GM12891 (cell line): ENCODE measurements at regions not wholly inside any gene's neighbourhood (a gene's known extent, or its start where the extent isn't known, plus 50 kb on each side); places are given as distances from the start of the nearest gene placed in this dataset.
"Not testable (repeated sequence)": the region's sequence is repeated elsewhere in the genome, so short reads cannot be mapped to it uniquely, and the experiment has no call there.

Experiments
- DNase-seq: peaks from one replicate; pipeline ENCODE4 v3.0.0; 2011; ENCODE audit warnings: low spot score; ENCODE audit not compliant: insufficient read length
- FAIRE-seq: peaks from 2 replicates; lab custom pipeline; 2011; peaks lifted over from hg19 to GRCh38; lab: Jason Lieb, UNC
- PAX5 ChIP-seq: IDR thresholded peaks from 2 replicates; pipeline ENCODE4 v1.6.1; 2011; ENCODE audit warnings: low read length, moderate library complexity, mild to moderate bottlenecking; ENCODE audit not compliant: insufficient read depth, severe bottlenecking
- POLR2A ChIP-seq: IDR thresholded peaks from 2 replicates; pipeline ENCODE4 v1.6.1; 2011; ENCODE audit warnings: low read depth, low read length, control low read depth
- POLR2AphosphoS5 ChIP-seq: IDR thresholded peaks from 2 replicates; pipeline ENCODE4 v1.6.1; 2011; ENCODE audit warnings: low read depth, low read length, control low read depth
- POU2F2 ChIP-seq: IDR thresholded peaks from 2 replicates; pipeline ENCODE4 v1.6.1; 2011; ENCODE audit warnings: low read depth, mild to moderate bottlenecking, control low read depth, low read length, moderate library complexity
- SPI1 ChIP-seq: IDR thresholded peaks from 2 replicates; pipeline ENCODE4 v1.6.1; 2011; ENCODE audit warnings: low read depth, low read length, control low read depth
- TAF1 ChIP-seq: IDR thresholded peaks from 2 replicates; pipeline ENCODE4 v1.6.1; 2011; ENCODE audit warnings: low read depth, low read length, control low read depth

DNA sequence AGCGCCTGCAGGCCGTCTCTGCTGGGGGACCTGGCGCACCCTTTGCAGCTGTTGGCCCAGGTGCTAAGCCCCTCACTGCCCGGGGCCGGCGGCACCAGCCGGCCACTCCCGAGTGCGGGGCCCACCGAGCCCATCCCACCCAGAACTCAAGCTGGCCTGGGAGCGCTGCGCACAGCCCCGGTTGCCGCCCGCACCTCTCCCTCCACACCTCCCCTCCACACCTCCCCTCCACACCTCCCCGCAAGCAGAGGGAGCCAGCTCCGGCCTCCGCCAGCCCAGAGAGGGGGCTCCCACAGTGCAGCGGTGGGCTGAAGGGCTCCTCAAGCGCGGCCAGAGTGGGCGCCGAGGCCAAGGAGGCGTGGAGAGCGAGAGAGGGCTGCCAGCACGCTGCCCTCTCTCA lies 177.8 kb upstream of the KAZN start:
- TF ChIP-seq POLR2A (no peak), PAX5 (no peak), POU2F2 (no peak), SPI1 (no peak), POLR2AphosphoS5 (no peak), TAF1 (no peak)
- FAIRE-seq (no peak), DNase-seq (no peak)

DNA sequence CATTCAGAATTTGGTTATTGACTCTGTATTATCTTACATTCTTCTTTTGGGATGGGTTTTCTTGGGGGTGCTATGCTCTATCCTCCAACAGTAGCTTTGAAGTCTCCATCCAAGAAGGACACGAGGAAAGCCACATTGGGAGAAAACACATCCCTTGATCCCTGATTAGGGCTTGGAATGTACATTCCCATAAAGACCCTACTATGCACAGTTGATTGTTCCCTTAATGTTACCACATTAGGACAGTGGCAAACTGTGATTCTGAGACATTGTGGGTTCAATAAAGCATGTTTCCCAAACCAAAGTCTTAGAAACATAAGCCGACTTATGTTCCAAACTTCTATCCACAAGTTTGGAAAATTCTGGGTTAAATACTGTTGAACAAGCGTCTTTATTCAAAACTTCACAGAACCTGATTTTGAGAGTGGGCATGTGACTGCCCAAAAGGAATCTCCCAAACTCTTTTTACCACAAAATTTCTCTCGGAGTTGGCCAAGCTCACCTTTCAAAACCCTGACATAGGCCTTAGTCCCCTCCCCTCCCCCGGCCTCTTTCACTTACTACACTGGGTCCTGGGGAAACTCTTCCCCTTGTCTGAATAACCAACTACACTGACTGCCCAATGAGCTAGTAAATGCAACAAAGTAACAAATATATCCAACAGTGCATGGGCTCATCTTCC lies 177.0 kb upstream of the KAZN start:
- FAIRE-seq (no peak), DNase-seq (no peak)
- TF ChIP-seq TAF1: no peak
- no peak for TF ChIP-seq POU2F2
- no peak for TF ChIP-seq POLR2A
- TF ChIP-seq SPI1: no peak
- TF ChIP-seq POLR2AphosphoS5: no peak
- no peak for TF ChIP-seq PAX5

DNA sequence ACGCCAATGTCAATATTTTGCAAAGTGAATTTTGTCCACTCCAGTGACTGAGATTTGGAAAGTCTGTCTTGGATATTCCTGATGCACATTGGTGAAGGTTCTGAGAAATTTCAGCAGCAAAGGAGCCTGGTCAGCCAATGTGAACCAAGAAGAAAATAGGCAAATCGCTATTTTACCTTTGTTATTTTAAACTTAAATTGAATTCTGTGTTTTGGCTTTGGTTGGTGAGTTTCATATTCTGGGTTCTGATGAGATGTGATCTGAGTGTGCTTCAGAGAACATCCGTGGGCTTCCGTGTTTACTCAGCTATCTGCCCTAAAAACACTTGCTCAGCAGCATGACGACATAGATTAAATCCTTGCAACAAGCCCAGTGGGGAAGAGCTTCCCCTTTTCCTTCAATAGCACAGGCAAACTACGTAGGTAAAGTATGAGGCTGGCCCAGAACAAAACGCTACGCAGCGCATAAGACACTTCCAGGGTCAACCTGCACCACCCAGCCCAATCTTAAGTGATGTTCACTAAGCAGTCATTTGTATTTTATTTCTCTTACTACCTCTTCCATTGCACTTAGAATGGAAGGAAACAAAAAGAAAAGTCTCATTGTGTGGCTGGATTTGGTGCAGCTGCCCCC lies 176.4 kb upstream of the KAZN start:
- no peak for FAIRE-seq
- no peak for TF ChIP-seq TAF1
- TF ChIP-seq POLR2A: no peak
- no peak for TF ChIP-seq PAX5
- no peak for TF ChIP-seq POLR2AphosphoS5
- TF ChIP-seq SPI1: no peak
- no peak for TF ChIP-seq POU2F2
- DNase-seq: no peak

- FAIRE-seq (no peak), DNase-seq (no peak)
- TF ChIP-seq TAF1 (no peak), POLR2A (no peak), PAX5 (no peak), POU2F2 (no peak), SPI1 (no peak), POLR2AphosphoS5 (no peak)
Observed at GRCh38 chr1:14424325-14425002, 174.0 kb upstream of the KAZN start.

- TF ChIP-seq POLR2AphosphoS5 (no peak), SPI1 (no peak), POLR2A (no peak), POU2F2 (no peak), TAF1 (no peak), PAX5 (no peak)
- FAIRE-seq (no peak), DNase-seq (no peak)
Observed at GRCh38 chr1:14426854-14427253, 171.6 kb upstream of the KAZN start.

- no peak for FAIRE-seq
- no peak for TF ChIP-seq TAF1
- no peak for TF ChIP-seq SPI1
- no peak for TF ChIP-seq POU2F2
- DNase-seq: no peak
Observed at GRCh38 chr1:14429577-14429976, 168.9 kb upstream of the KAZN start.

- not testable (repeated sequence) for DNase-seq, FAIRE-seq
Observed at GRCh38 chr1:14432728-14433127, 165.8 kb upstream of the KAZN start.

- TF ChIP-seq PAX5 (no peak), POLR2AphosphoS5 (no peak), POU2F2 (no peak), POLR2A (no peak), SPI1 (no peak), TAF1 (no peak)
- DNase-seq: no peak
- FAIRE-seq: no peak
Observed at GRCh38 chr1:14435368-14436023, 163.0 kb upstream of the KAZN start.

GRCh38 chr1:14437417-14437918 lies 161.0 kb upstream of the KAZN start:
- TF ChIP-seq POLR2AphosphoS5 (no peak), POLR2A (no peak), TAF1 (no peak), POU2F2 (no peak), PAX5 (no peak), SPI1 (no peak)
- DNase-seq (no peak), FAIRE-seq (no peak)
